ENCODE measurements at regions not wholly inside any gene's neighbourhood (a gene's known extent, or its start where the extent isn't known, plus 50 kb on each side); places are given as distances from the start of the nearest gene placed in this dataset.

- H3K36me3 Mint-ChIP-seq: no peaks in the 10 kb centered on the region
- H3K4me3 Mint-ChIP-seq: no peak overlapping the region
- no peaks in the 10 kb centered on the region for H3K27me3 Mint-ChIP-seq
- DNase-seq: no peak
- H3K27ac Mint-ChIP-seq: no peak overlapping the region
- H3K9me3 Mint-ChIP-seq: no peaks in the 10 kb centered on the region
- no peaks in the 10 kb centered on the region for H3K4me1 Mint-ChIP-seq
These were observed 500.8 kb upstream of the WWC1 start for GRCh38 chr5:167790462-167791260.

- no peak for DNase-seq
- Mint-ChIP-seq H3K9me3 (no peaks in the 10 kb centered on the region), H3K4me3 (no peak overlapping the region), H3K27ac (no peak overlapping the region), H3K27me3 (no peaks in the 10 kb centered on the region), H3K4me1 (no peaks in the 10 kb centered on the region), H3K36me3 (no peaks in the 10 kb centered on the region)
These were observed 498.9 kb upstream of the WWC1 start for GRCh38 chr5:167792514-167792913.

GRCh38 chr5:167793700-167794099 is 497.7 kb upstream of the WWC1 start:
- Mint-ChIP-seq H3K9me3 (no peaks in the 10 kb centered on the region), H3K27ac (no peak overlapping the region), H3K36me3 (no peaks in the 10 kb centered on the region), H3K4me1 (no peaks in the 10 kb centered on the region), H3K27me3 (no peaks in the 10 kb centered on the region), H3K4me3 (no peak overlapping the region)
- DNase-seq: no peak

- H3K4me1 Mint-ChIP-seq: no peaks in the 10 kb centered on the region
- no peak for DNase-seq
- H3K27ac Mint-ChIP-seq: no peak overlapping the region
- no peaks in the 10 kb centered on the region for H3K27me3 Mint-ChIP-seq
- H3K4me3 Mint-ChIP-seq: no peak overlapping the region
- H3K9me3 Mint-ChIP-seq: no peaks in the 10 kb centered on the region
- H3K36me3 Mint-ChIP-seq: no peaks in the 10 kb centered on the region
These were observed 497.3 kb upstream of the WWC1 start for GRCh38 chr5:167794121-167794520.

- Mint-ChIP-seq H3K4me1 (no peaks in the 10 kb centered on the region), H3K27ac (no peak overlapping the region)
These were observed 494.8 kb upstream of the WWC1 start for GRCh38 chr5:167796672-167797071.

GRCh38 chr5:167797933-167798332 is 493.5 kb upstream of the WWC1 start:
- no peak for DNase-seq
- H3K4me1 Mint-ChIP-seq: no peaks in the 10 kb centered on the region
- peaks cover 5% of the 10 kb centered on the region for H3K27me3 Mint-ChIP-seq
- H3K9me3 Mint-ChIP-seq: peaks cover 4% of the 10 kb centered on the region
- H3K36me3 Mint-ChIP-seq: no peaks in the 10 kb centered on the region
- H3K4me3 Mint-ChIP-seq: no peak overlapping the region
- H3K27ac Mint-ChIP-seq: no peak overlapping the region

More at GRCh38 chr5:167796672-167797071, 494.8 kb upstream of the WWC1 start:
- DNase-seq: no peak
- Mint-ChIP-seq H3K4me3 (no peak overlapping the region), H3K27me3 (peaks cover 5% of the 10 kb centered on the region), H3K9me3 (peaks cover 4% of the 10 kb centered on the region), H3K36me3 (no peaks in the 10 kb centered on the region)

- Mint-ChIP-seq H3K9me3 (peaks cover 4% of the 10 kb centered on the region), H3K27ac (no peak overlapping the region), H3K36me3 (no peaks in the 10 kb centered on the region), H3K4me3 (no peak overlapping the region), H3K4me1 (no peaks in the 10 kb centered on the region), H3K27me3 (peaks cover 5% of the 10 kb centered on the region)
- no peak for DNase-seq
These were observed 493.0 kb upstream of the WWC1 start for GRCh38 chr5:167798448-167798847.

- no peaks in the 10 kb centered on the region for H3K4me1 Mint-ChIP-seq
- H3K27ac Mint-ChIP-seq: no peak overlapping the region
- DNase-seq: no peak
- no peak overlapping the region for H3K4me3 Mint-ChIP-seq
- H3K9me3 Mint-ChIP-seq: peaks cover 4% of the 10 kb centered on the region
- peaks cover 5% of the 10 kb centered on the region for H3K27me3 Mint-ChIP-seq
- H3K36me3 Mint-ChIP-seq: no peaks in the 10 kb centered on the region
These were observed 491.0 kb upstream of the WWC1 start for GRCh38 chr5:167800427-167800826.

GRCh38 chr5:167801999-167802398 is 489.4 kb upstream of the WWC1 start:
- Mint-ChIP-seq H3K27me3 (peaks cover 5% of the 10 kb centered on the region), H3K4me3 (no peak overlapping the region), H3K4me1 (no peaks in the 10 kb centered on the region), H3K36me3 (no peaks in the 10 kb centered on the region), H3K9me3 (peaks cover 4% of the 10 kb centered on the region), H3K27ac (no peak overlapping the region)
- no peak for DNase-seq

- peaks cover 5% of the 10 kb centered on the region for H3K27me3 Mint-ChIP-seq
- H3K27ac Mint-ChIP-seq: no peak overlapping the region
- peaks cover 4% of the 10 kb centered on the region for H3K9me3 Mint-ChIP-seq
- no peaks in the 10 kb centered on the region for H3K4me1 Mint-ChIP-seq
- no peak overlapping the region for H3K4me3 Mint-ChIP-seq
- no peaks in the 10 kb centered on the region for H3K36me3 Mint-ChIP-seq
- no peak for DNase-seq
These were observed 488.6 kb upstream of the WWC1 start for GRCh38 chr5:167802755-167803431.

- H3K27ac Mint-ChIP-seq: no peak overlapping the region
- no peaks in the 10 kb centered on the region for H3K4me1 Mint-ChIP-seq
- H3K36me3 Mint-ChIP-seq: no peaks in the 10 kb centered on the region
- peaks cover 4% of the 10 kb centered on the region for H3K9me3 Mint-ChIP-seq
- H3K4me3 Mint-ChIP-seq: no peak overlapping the region
- DNase-seq: no peak
- peaks cover 5% of the 10 kb centered on the region for H3K27me3 Mint-ChIP-seq
These were observed 486.8 kb upstream of the WWC1 start for GRCh38 chr5:167804512-167805220.

GRCh38 chr5:167810573-167810972 is 480.9 kb upstream of the WWC1 start:
- Mint-ChIP-seq H3K27me3 (no peaks in the 10 kb centered on the region), H3K9me3 (no peaks in the 10 kb centered on the region), H3K4me1 (no peaks in the 10 kb centered on the region), H3K27ac (no peak overlapping the region), H3K4me3 (no peak overlapping the region), H3K36me3 (no peaks in the 10 kb centered on the region)
- no peak for DNase-seq

GRCh38 chr5:167812871-167813270 is 478.6 kb upstream of the WWC1 start:
- no peaks in the 10 kb centered on the region for H3K27me3 Mint-ChIP-seq
- no peaks in the 10 kb centered on the region for H3K36me3 Mint-ChIP-seq
- H3K27ac Mint-ChIP-seq: no peak overlapping the region
- H3K4me3 Mint-ChIP-seq: no peak overlapping the region
- no peak for DNase-seq
- H3K9me3 Mint-ChIP-seq: no peaks in the 10 kb centered on the region
- no peaks in the 10 kb centered on the region for H3K4me1 Mint-ChIP-seq

- no peak overlapping the region for H3K27ac Mint-ChIP-seq
These were observed 478.1 kb upstream of the WWC1 start for GRCh38 chr5:167813389-167813788.

GRCh38 chr5:167814040-167814439 is 477.4 kb upstream of the WWC1 start:
- Mint-ChIP-seq H3K4me1 (no peaks in the 10 kb centered on the region), H3K27me3 (no peaks in the 10 kb centered on the region), H3K36me3 (no peaks in the 10 kb centered on the region), H3K27ac (no peak overlapping the region), H3K9me3 (no peaks in the 10 kb centered on the region), H3K4me3 (no peak overlapping the region)
- no peak for DNase-seq

More at GRCh38 chr5:167813389-167813788, 478.1 kb upstream of the WWC1 start:
- no peaks in the 10 kb centered on the region for H3K4me1 Mint-ChIP-seq
- no peaks in the 10 kb centered on the region for H3K27me3 Mint-ChIP-seq
- no peaks in the 10 kb centered on the region for H3K36me3 Mint-ChIP-seq
- DNase-seq: no peak
- no peaks in the 10 kb centered on the region for H3K9me3 Mint-ChIP-seq
- no peak overlapping the region for H3K4me3 Mint-ChIP-seq

Measured in activated naive CD8-positive, alpha-beta T cell treated with anti-CD3 and anti-CD28 coated beads for 36 hours (primary cell).